ENCODE measurements at regions not wholly inside any gene's neighbourhood (a gene's known extent, or its start where the extent isn't known, plus 50 kb on each side); places are given as distances from the start of the nearest gene placed in this dataset.

GRCh38 chr5:115348175-115348574 is 51.7 kb upstream of the CCDC112 start:
- H3K4me3 ChIP-seq, result no peak overlapping the region
- H3K27ac ChIP-seq, result no peak overlapping the region
- ATAC-seq, result no peak
- intact Hi-C loops (cut with DNase I), result no loop called here
- H3K27me3 ChIP-seq (ENCODE audit: insufficient read depth in 3 of 3, low read length in 2 of 3), result no peaks in the 10 kb centered on the region
- no peaks in the 10 kb centered on the region for H3K36me3 ChIP-seq (ENCODE audit: insufficient read depth in 1 of 2, low read depth in 1 of 2)
- peaks cover 12% of the 10 kb centered on the region for H3K4me1 ChIP-seq
- DNase-seq, result no peak
- WGBS, 3 donors, result 78 to 89% (median 86%) methylated on average over 4 of the region's 4 CpGs
- no peaks in the 10 kb centered on the region for H3K9me3 ChIP-seq
- TF ChIP-seq CTCF (IDR thresholded peaks at IDR 0.05), result no peak

Measured in psoas muscle (tissue), 7 donors.